A549 (cell line): ENCODE measurements at regions not wholly inside any gene's neighbourhood (a gene's known extent, or its start where the extent isn't known, plus 50 kb on each side); places are given as distances from the start of the nearest gene placed in this dataset.
"Not testable (repeated sequence)": the region's sequence is repeated elsewhere in the genome, so short reads cannot be mapped to it uniquely, and the experiment has no call there.

ENCODE experiments used
- ATAC-seq, 2 experiments: fragments of 200-7000 bp in 1 of 2; fragments of >200 bp in 1 of 2; cut with Nextera tagmentation in 1 of 2; cut with Tn5 transposase in 1 of 2; 3 replicates each; pipeline versions ENCODE4 v1.8.0 to v1.9.1; 2018 to 2020; ENCODE audit warnings: mild to moderate bottlenecking in 1 of 2, moderate library complexity in 1 of 2
- CTCF ChIA-PET: fragments of 300-600 bp; sonication (Branson Sonifier 250); formaldehyde crosslinking; extraction: SDS; loops from one replicate; lab custom pipeline; 2021; ENCODE audit warnings: antibody characterized with exemption, inconsistent platforms; lab: Yijun Ruan, JAX
- POLR2A ChIA-PET: fragments of 350-600 bp; formaldehyde crosslinking; extraction: SDS; loops from one replicate; lab custom pipeline; 2021; ENCODE audit warnings: antibody characterized with exemption, inconsistent platforms; lab: Yijun Ruan, JAX
- DNase-seq, 2 experiments: peaks; one replicate each; pipeline versions ENCODE4 v3.0.0 to v3.0.0-alpha.2; 2011 to 2016; ENCODE audit warnings: low read depth in 1 of 2, low spot score in 1 of 2
- FAIRE-seq: peaks from 2 replicates; lab custom pipeline; 2011; peaks lifted over from hg19 to GRCh38; lab: Jason Lieb, UNC
- H3K27ac ChIP-seq, 2 experiments: fragments of >200 bp; sonication (Bioruptor Twin); formaldehyde crosslinking; 3 replicates each; pipeline ENCODE4 v1.5.1; 2016 to 2017
- H3K4me1 ChIP-seq: fragments of >200 bp; sonication (Bioruptor Twin); formaldehyde crosslinking; 3 replicates; pipeline ENCODE4 v1.6.1; 2016
- H3K4me2 ChIP-seq: fragments of >200 bp; sonication (Bioruptor Twin); formaldehyde crosslinking; 3 replicates; pipeline ENCODE4 v1.6.1; 2016
- H3K4me3 ChIP-seq: fragments of >200 bp; sonication (Bioruptor Twin); formaldehyde crosslinking; 3 replicates; pipeline ENCODE4 v1.5.1; 2016
- H3K9me3 ChIP-seq: fragments of >200 bp; sonication (Bioruptor Twin); formaldehyde crosslinking; 3 replicates; pipeline ENCODE4 v1.6.1; 2016
- CBX8 ChIP-seq: fragments of 200-600 bp; sonication (generic); IDR thresholded peaks from 2 replicates; pipeline ENCODE4 v1.6.1; 2016
- CHD4 ChIP-seq: fragments of 200-600 bp; sonication (generic); IDR thresholded peaks from 2 replicates; pipeline ENCODE4 v1.6.1; 2016; ENCODE audit warnings: antibody characterized with exemption, mild to moderate bottlenecking, borderline replicate concordance
- E2F6 ChIP-seq: IDR thresholded peaks from 2 replicates; pipeline ENCODE4 v1.6.1; 2012; ENCODE audit warnings: low read depth, borderline replicate concordance
- EHF ChIP-seq: fragments of 250-450 bp; sonication (Bioruptor Pico); IDR thresholded peaks from 2 replicates; pipeline ENCODE4 v1.5.0; 2020; ENCODE audit warnings: mild to moderate bottlenecking
- EHMT2 ChIP-seq: fragments of 200-600 bp; sonication (generic); IDR thresholded peaks from 2 replicates; pipeline ENCODE4 v1.6.1; 2016; ENCODE audit warnings: antibody characterized with exemption, low read depth, mild to moderate bottlenecking, moderate library complexity
- ELK1 ChIP-seq: fragments of 150-350 bp; IDR thresholded peaks from 2 replicates; pipeline ENCODE4 v1.6.1; 2014; ENCODE audit warnings: low read depth, mild to moderate bottlenecking, low read length
- EP300 ChIP-seq, 2 experiments: fragments of >200 bp; sonication (Bioruptor Twin); formaldehyde crosslinking; IDR thresholded peaks; 2 replicates in 1 of 2; 3 replicates in 1 of 2; pipeline ENCODE4 v1.6.1; 2016 to 2017
- FOSB ChIP-seq: fragments of 250-450 bp; sonication (Bioruptor Pico); IDR thresholded peaks from 2 replicates; pipeline ENCODE4 v1.5.0; 2020; ENCODE audit warnings: mild to moderate bottlenecking, moderate library complexity
- FOSL2 ChIP-seq, 2 experiments: fragments of 450-650 bp in 1 of 2; fragments of >200 bp in 1 of 2; sonication (Bioruptor Twin) in 1 of 2; formaldehyde crosslinking; IDR thresholded peaks; 2 replicates each; pipeline versions ENCODE4 v1.5.0 to v1.6.1; 2016 to 2020; ENCODE audit warnings: mild to moderate bottlenecking in 1 of 2, moderate library complexity in 1 of 2
- HES2 ChIP-seq: fragments of >200 bp; sonication (Bioruptor Twin); formaldehyde crosslinking; IDR thresholded peaks from 2 replicates; pipeline ENCODE4 v1.6.1; 2016
- HOXA7 ChIP-seq: fragments of 250-450 bp; sonication (Bioruptor Pico); IDR thresholded peaks from 2 replicates; pipeline ENCODE4 v1.5.0; 2020; ENCODE audit warnings: mild to moderate bottlenecking, moderate library complexity
- HOXB13 ChIP-seq: fragments of 250-450 bp; sonication (Bioruptor Pico); IDR thresholded peaks from 2 replicates; pipeline ENCODE4 v1.5.0; 2020; ENCODE audit warnings: low read depth, mild to moderate bottlenecking, moderate library complexity
- JUN ChIP-seq, 2 experiments: fragments of >200 bp; sonication (Bioruptor Twin); formaldehyde crosslinking; IDR thresholded peaks; 2 replicates in 1 of 2; 3 replicates in 1 of 2; pipeline ENCODE4 v1.6.1; 2016 to 2017
- JUNB ChIP-seq: fragments of >200 bp; sonication (Bioruptor Twin); formaldehyde crosslinking; IDR thresholded peaks from 2 replicates; pipeline ENCODE4 v1.6.1; 2016
- KDM1A ChIP-seq: fragments of 200-600 bp; sonication (generic); IDR thresholded peaks from 2 replicates; pipeline ENCODE4 v1.6.1; 2016; ENCODE audit warnings: low read depth, mild to moderate bottlenecking
- MAFK ChIP-seq: fragments of 450-650 bp; IDR thresholded peaks from 2 replicates; pipeline ENCODE4 v1.6.1; 2014; ENCODE audit not compliant: partially characterized antibody
- MAZ ChIP-seq: fragments of 150-350 bp; IDR thresholded peaks from 2 replicates; pipeline ENCODE4 v1.6.1; 2014; ENCODE audit warnings: antibody characterized with exemption, low read depth, low read length, borderline replicate concordance
- NFE2L2 ChIP-seq: fragments of 150-350 bp; conservative IDR thresholded peaks from 2 replicates; pipeline ENCODE4 v1.6.1; 2014; ENCODE audit warnings: low read length
- RARB ChIP-seq: fragments of 250-450 bp; sonication (Bioruptor Pico); IDR thresholded peaks from 2 replicates; pipeline ENCODE4 v1.8.0; 2021; ENCODE audit warnings: mild to moderate bottlenecking, moderate library complexity
- RCOR1 ChIP-seq: fragments of 150-350 bp; IDR thresholded peaks from 2 replicates; pipeline ENCODE4 v1.6.1; 2014; ENCODE audit warnings: antibody characterized with exemption, low read length, low read depth
- RFX5 ChIP-seq: fragments of 450-650 bp; IDR thresholded peaks from 2 replicates; pipeline ENCODE4 v1.7.1; 2014; ENCODE audit warnings: antibody characterized with exemption, mild to moderate bottlenecking, moderate library complexity
- SMC3 ChIP-seq: fragments of >200 bp; sonication (Bioruptor Twin); formaldehyde crosslinking; IDR thresholded peaks from 3 replicates; pipeline ENCODE4 v1.6.1; 2018; ENCODE audit warnings: inconsistent platforms
- SREBF2 ChIP-seq: fragments of 450-650 bp; IDR thresholded peaks from 2 replicates; pipeline ENCODE4 v1.6.1; 2014; ENCODE audit warnings: mild to moderate bottlenecking, moderate library complexity
- TFCP2L1 ChIP-seq: fragments of 250-450 bp; sonication (Bioruptor Pico); IDR thresholded peaks from 2 replicates; pipeline ENCODE4 v1.5.0; 2021; ENCODE audit warnings: mild to moderate bottlenecking
- TP53 ChIP-seq: fragments of 250-450 bp; sonication (Bioruptor Pico); IDR thresholded peaks from 2 replicates; pipeline ENCODE4 v1.5.0; 2021; ENCODE audit warnings: mild to moderate bottlenecking, moderate library complexity
- USF2 ChIP-seq: fragments of 450-650 bp; IDR thresholded peaks from 2 replicates; pipeline ENCODE4 v1.6.1; 2014; ENCODE audit warnings: antibody characterized with exemption
- ZC3H11A ChIP-seq: fragments of 450-650 bp; IDR thresholded peaks from 2 replicates; pipeline ENCODE4 v1.6.1; 2014; ENCODE audit warnings: antibody characterized with exemption, mild to moderate bottlenecking
- ZFP36 ChIP-seq: fragments of 450-650 bp; IDR thresholded peaks from 2 replicates; pipeline ENCODE4 v1.6.1; 2014; ENCODE audit warnings: borderline replicate concordance; ENCODE audit not compliant: partially characterized antibody
- WGBS: methylation state at CpG from one replicate; pipeline ENCODE4 v1.1.6; 2017; ENCODE audit errors: missing lambda C conversion rate; 5-methylcytosine and 5-hydroxymethylcytosine counted together

GRCh38 chr7:9391221-9391620, 957.8 kb downstream of the NXPH1 start:
- Histone ChIP-seq H3K4me1 (no peaks in the 10 kb centered on the region), H3K9me3 (peaks cover 5% of the 10 kb centered on the region; the same call in 2 of the 3 replicates), H3K4me2 (no peak overlapping the region), H3K27ac (no peak overlapping the region), H3K4me3 (no peak overlapping the region)
- ATAC-seq (no peak), DNase-seq (no peak), FAIRE-seq (no peak)
- ChIA-PET POLR2A (no interaction called here), CTCF (no interaction called here)
- WGBS, result 11% methylated on average over 4 of the region's 4 CpGs
- no peak for TF ChIP-seq ZFP36
- TF ChIP-seq HOXB13 (CRISPR knock-in tag), result no peak
- TF ChIP-seq RFX5, result no peak
- no peak for TF ChIP-seq ELK1
- no peak for TF ChIP-seq JUNB
- no peak for TF ChIP-seq USF2
- no peak for TF ChIP-seq FOSB (CRISPR knock-in tag)
- no peak for TF ChIP-seq TP53
- no peak for TF ChIP-seq FOSL2 (IDR thresholded peaks at IDR 0.05)
- TF ChIP-seq FOSL2 (CRISPR knock-in tag; IDR thresholded peaks at IDR 0.05), result no peak

- Histone ChIP-seq H3K4me1 (no peaks in the 10 kb centered on the region), H3K4me3 (no peak overlapping the region), H3K9me3 (peaks cover 5% of the 10 kb centered on the region; the same call in 1 of the 3 replicates), H3K27ac (no peak overlapping the region), H3K4me2 (no peak overlapping the region)
- TF ChIP-seq ZC3H11A (peak; percentile 52), MAFK (no peak)
- no peak for DNase-seq
- FAIRE-seq, result no peak
- 15% methylated on average over 4 of the region's 4 CpGs for WGBS
- CTCF ChIA-PET, result no interaction called here
- no peak for ATAC-seq
- POLR2A ChIA-PET, result no interaction called here
These were observed 958.6 kb downstream of the NXPH1 start for GRCh38 chr7:9391984-9392383.

- WGBS, result 59% methylated on average over 27 of the region's 28 CpGs
- FAIRE-seq, H3K9me3 ChIP-seq, H3K4me2 ChIP-seq, H3K4me3 ChIP-seq, H3K4me1 ChIP-seq, DNase-seq, CTCF ChIA-PET, H3K27ac ChIP-seq, POLR2A ChIA-PET, ATAC-seq: not testable (repeated sequence)
These were observed 971.0 kb downstream of the NXPH1 start for GRCh38 chr7:9404386-9404785.

GRCh38 chr7:9407816-9408215, 974.4 kb downstream of the NXPH1 start:
- Histone ChIP-seq H3K9me3 (no peaks in the 10 kb centered on the region; the same call in 2 of the 3 replicates), H3K4me1 (no peaks in the 10 kb centered on the region), H3K4me3 (no peak overlapping the region), H3K27ac (no peak overlapping the region), H3K4me2 (no peak overlapping the region)
- POLR2A ChIA-PET, result no interaction called here
- ATAC-seq (no peak), DNase-seq (no peak), FAIRE-seq (no peak)
- WGBS, result 3% methylated on average over 4 of the region's 4 CpGs
- TF ChIP-seq MAZ, result no peak
- no peak for TF ChIP-seq EHF
- no peak for TF ChIP-seq E2F6
- TF ChIP-seq EP300 (IDR thresholded peaks at IDR 0.05), result no peak
- no peak for TF ChIP-seq RARB (CRISPR knock-in tag)
- TF ChIP-seq CHD4, result no peak
- TF ChIP-seq FOSL2 (IDR thresholded peaks at IDR 0.05), result no peak
- no peak for TF ChIP-seq FOSL2 (CRISPR knock-in tag; IDR thresholded peaks at IDR 0.05)
- TF ChIP-seq HES2, result no peak
- TF ChIP-seq HOXA7 (CRISPR knock-in tag), result no peak
- TF ChIP-seq TP53, result no peak
- no peak for TF ChIP-seq SREBF2
- no peak for TF ChIP-seq CBX8
- no peak for TF ChIP-seq NFE2L2
- TF ChIP-seq KDM1A, result no peak
- TF ChIP-seq EHMT2, result no peak
- TF ChIP-seq SMC3, result no peak
- no peak for TF ChIP-seq TFCP2L1 (CRISPR knock-in tag)
- no peak for TF ChIP-seq ELK1
- TF ChIP-seq RCOR1, result no peak
- no peak for TF ChIP-seq JUN (IDR thresholded peaks at IDR 0.05)
- CTCF ChIA-PET, result interaction anchor here (0.8 kb wide), 1 partner anchor 29 kb away, joined by 3 read pairs; no protein-coding TSS in a partner anchor
